ENCODE measurements at regions not wholly inside any gene's neighbourhood (a gene's known extent, or its start where the extent isn't known, plus 50 kb on each side); places are given as distances from the start of the nearest gene placed in this dataset.

DNA sequence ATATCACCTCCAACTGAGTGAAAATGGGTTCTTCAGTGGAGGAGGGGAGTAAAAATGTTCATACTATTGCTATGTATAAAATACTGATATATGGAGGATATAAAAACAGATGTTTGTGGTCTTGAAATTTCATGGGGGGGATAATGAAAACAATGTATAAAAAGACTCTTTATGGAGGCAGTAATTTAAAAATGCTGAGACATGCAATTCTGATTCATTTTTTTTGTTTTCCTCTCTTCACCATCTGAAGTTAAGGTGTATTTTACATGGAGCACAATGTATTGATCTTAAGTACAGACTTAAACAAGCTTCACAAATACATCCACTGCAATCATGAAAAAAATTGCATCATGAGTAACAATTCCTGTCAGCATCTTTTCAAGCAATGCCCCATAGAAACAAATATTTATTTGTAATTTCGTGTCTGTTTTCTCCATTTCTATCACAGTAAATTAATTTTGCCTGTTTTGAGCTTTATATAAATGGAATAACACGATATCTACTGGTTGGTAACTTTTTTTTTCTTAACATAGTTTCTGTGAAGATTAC lies 393.2 kb upstream of the ZNF804A start:
- TF ChIP-seq EZH2 (IDR thresholded peaks at IDR 0.05): no peak
- TF ChIP-seq POLR2AphosphoS5 (IDR thresholded peaks at IDR 0.05; ENCODE audit: borderline replicate concordance, low read depth, low read length): no peak
- TF ChIP-seq FOXP2 (optimal IDR thresholded peaks at IDR 0.05; ENCODE audit: control extremely low read depth, extremely low read length, insufficient read depth): no peak
